ENCODE measurements at regions not wholly inside any gene's neighbourhood (a gene's known extent, or its start where the extent isn't known, plus 50 kb on each side); places are given as distances from the start of the nearest gene placed in this dataset.

DNA sequence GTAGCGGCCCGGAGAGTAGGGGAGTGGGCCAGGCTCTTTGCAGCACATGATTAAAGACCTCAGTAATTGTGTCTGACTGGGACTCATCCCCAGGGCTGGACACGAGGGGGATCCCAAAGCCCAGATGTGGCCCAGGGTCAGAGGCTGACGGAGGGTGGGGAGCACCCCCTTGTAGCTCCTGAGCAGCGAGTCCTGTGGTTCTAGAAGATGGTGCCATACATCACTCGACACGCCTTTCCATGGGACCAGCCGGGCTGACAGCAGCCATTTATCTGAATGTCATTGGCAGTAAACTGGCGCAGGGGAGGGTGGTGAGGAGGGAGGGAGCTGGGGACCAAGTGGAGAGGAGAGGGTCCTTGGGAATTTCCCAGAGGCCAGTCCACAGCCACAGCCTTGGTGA, 65.1 kb upstream of the FAM222A start:
- H3K4me3 ChIP-seq (ENCODE audit: low read depth in 2 of 2, low read length in 2 of 2): no peak overlapping the region
- H3K27ac ChIP-seq (ENCODE audit: low read length): no peak overlapping the region
- intact Hi-C loops (cut with micrococcal nuclease; ENCODE audit: unreplicated experiment): no loop called here
- ChIA-PET POLR2A (no interaction called here), CTCF (no interaction called here)
- H3K4me1 ChIP-seq (ENCODE audit: control insufficient read depth, insufficient read depth, low read length): no peaks in the 10 kb centered on the region
- no peaks in the 10 kb centered on the region for H3K36me3 ChIP-seq (ENCODE audit: control insufficient read depth, insufficient read depth, low read length)
- TF ChIP-seq, protein P1, sequence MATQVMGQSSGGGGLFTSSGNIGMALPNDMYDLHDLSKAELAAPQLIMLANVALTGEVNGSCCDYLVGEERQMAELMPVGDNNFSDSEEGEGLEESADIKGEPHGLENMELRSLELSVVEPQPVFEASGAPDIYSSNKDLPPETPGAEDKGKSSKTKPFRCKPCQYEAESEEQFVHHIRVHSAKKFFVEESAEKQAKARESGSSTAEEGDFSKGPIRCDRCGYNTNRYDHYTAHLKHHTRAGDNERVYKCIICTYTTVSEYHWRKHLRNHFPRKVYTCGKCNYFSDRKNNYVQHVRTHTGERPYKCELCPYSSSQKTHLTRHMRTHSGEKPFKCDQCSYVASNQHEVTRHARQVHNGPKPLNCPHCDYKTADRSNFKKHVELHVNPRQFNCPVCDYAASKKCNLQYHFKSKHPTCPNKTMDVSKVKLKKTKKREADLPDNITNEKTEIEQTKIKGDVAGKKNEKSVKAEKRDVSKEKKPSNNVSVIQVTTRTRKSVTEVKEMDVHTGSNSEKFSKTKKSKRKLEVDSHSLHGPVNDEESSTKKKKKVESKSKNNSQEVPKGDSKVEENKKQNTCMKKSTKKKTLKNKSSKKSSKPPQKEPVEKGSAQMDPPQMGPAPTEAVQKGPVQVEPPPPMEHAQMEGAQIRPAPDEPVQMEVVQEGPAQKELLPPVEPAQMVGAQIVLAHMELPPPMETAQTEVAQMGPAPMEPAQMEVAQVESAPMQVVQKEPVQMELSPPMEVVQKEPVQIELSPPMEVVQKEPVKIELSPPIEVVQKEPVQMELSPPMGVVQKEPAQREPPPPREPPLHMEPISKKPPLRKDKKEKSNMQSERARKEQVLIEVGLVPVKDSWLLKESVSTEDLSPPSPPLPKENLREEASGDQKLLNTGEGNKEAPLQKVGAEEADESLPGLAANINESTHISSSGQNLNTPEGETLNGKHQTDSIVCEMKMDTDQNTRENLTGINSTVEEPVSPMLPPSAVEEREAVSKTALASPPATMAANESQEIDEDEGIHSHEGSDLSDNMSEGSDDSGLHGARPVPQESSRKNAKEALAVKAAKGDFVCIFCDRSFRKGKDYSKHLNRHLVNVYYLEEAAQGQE (IDR thresholded peaks at IDR 0.05; ENCODE audit: insufficient read depth in 1 of 2, low read depth in 2 of 2, low read length in 1 of 2): no peak
- TF ChIP-seq POLR2AphosphoS5 (IDR thresholded peaks at IDR 0.05; ENCODE audit: low read depth, low read length) (no peak), TCF7L2 (IDR thresholded peaks at IDR 0.05; ENCODE audit: low read depth, low read length) (no peak), SIN3A (IDR thresholded peaks at IDR 0.05; ENCODE audit: borderline replicate concordance, insufficient read depth, low read depth, low read length) (no peak)
- TF ChIP-seq, protein P2, sequence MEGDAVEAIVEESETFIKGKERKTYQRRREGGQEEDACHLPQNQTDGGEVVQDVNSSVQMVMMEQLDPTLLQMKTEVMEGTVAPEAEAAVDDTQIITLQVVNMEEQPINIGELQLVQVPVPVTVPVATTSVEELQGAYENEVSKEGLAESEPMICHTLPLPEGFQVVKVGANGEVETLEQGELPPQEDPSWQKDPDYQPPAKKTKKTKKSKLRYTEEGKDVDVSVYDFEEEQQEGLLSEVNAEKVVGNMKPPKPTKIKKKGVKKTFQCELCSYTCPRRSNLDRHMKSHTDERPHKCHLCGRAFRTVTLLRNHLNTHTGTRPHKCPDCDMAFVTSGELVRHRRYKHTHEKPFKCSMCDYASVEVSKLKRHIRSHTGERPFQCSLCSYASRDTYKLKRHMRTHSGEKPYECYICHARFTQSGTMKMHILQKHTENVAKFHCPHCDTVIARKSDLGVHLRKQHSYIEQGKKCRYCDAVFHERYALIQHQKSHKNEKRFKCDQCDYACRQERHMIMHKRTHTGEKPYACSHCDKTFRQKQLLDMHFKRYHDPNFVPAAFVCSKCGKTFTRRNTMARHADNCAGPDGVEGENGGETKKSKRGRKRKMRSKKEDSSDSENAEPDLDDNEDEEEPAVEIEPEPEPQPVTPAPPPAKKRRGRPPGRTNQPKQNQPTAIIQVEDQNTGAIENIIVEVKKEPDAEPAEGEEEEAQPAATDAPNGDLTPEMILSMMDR (IDR thresholded peaks at IDR 0.05): no peak
- no peak for ATAC-seq
- H3K27me3 ChIP-seq (ENCODE audit: control insufficient read depth, insufficient read depth, low read length): no peaks in the 10 kb centered on the region; the same call in 1 of the 2 replicates
- DNase-seq (ENCODE audit: low read depth, low spot score): no peak
- in situ Hi-C loops (cut with HindIII; ENCODE audit: low pct_unique_long_range_greater_than_20kb, low sequenced_read_pairs): no loop called here
- H3K9me3 ChIP-seq (ENCODE audit: control insufficient read depth, insufficient read depth, low read depth, low read length): no peaks in the 10 kb centered on the region
- BruUV-seq (replicated peaks): no TSS peak

DNA sequence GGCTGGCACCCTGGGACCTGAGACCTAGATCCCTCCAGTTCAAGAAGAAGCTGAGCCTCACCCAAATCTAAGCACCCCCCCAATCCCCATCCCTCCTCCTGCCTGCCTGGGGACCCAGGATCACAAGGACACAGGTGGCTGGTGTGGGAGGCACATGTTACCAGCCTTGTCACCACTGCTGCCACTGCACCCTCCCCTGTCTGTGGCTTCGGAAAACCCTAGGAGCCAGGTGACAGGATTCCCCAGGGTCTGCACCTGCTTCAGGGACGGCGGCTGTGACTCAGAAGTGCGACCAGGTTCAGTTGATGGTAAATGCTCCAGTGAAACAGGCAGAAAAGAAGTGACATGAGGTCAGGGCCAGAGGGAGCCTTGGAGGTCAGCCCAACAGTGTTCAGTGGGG, 62.8 kb upstream of the FAM222A start:
- H3K4me1 ChIP-seq (ENCODE audit: control insufficient read depth, insufficient read depth, low read length): no peaks in the 10 kb centered on the region
- in situ Hi-C loops (cut with HindIII; ENCODE audit: low pct_unique_long_range_greater_than_20kb, low sequenced_read_pairs): no loop called here
- POLR2A ChIA-PET: no interaction called here
- H3K4me3 ChIP-seq (ENCODE audit: low read depth in 2 of 2, low read length in 2 of 2): no peak overlapping the region
- H3K36me3 ChIP-seq (ENCODE audit: control insufficient read depth, insufficient read depth, low read length): no peaks in the 10 kb centered on the region
- no peak for DNase-seq (ENCODE audit: low read depth, low spot score)
- no peak overlapping the region for H3K27ac ChIP-seq (ENCODE audit: low read length)
- H3K9me3 ChIP-seq (ENCODE audit: control insufficient read depth, insufficient read depth, low read depth, low read length): no peaks in the 10 kb centered on the region
- no peaks in the 10 kb centered on the region; the same call in 1 of the 2 replicates for H3K27me3 ChIP-seq (ENCODE audit: control insufficient read depth, insufficient read depth, low read length)
- CTCF ChIA-PET: no interaction called here
- ATAC-seq: no peak
- no TSS peak for BruUV-seq (replicated peaks)
- intact Hi-C loops (cut with micrococcal nuclease; ENCODE audit: unreplicated experiment): no loop called here
- TF ChIP-seq POLR2AphosphoS5 (IDR thresholded peaks at IDR 0.05; ENCODE audit: low read depth, low read length) (no peak), SIN3A (IDR thresholded peaks at IDR 0.05; ENCODE audit: borderline replicate concordance, insufficient read depth, low read depth, low read length) (no peak), TCF7L2 (IDR thresholded peaks at IDR 0.05; ENCODE audit: low read depth, low read length) (no peak)
- TF ChIP-seq, protein P2 (IDR thresholded peaks at IDR 0.05): no peak
- TF ChIP-seq, protein P1 (IDR thresholded peaks at IDR 0.05; ENCODE audit: insufficient read depth in 1 of 2, low read depth in 2 of 2, low read length in 1 of 2): no peak

All from Panc1 (cell line).